Loucy (cell line): ENCODE measurements at regions not wholly inside any gene's neighbourhood (a gene's known extent, or its start where the extent isn't known, plus 50 kb on each side); places are given as distances from the start of the nearest gene placed in this dataset.

Source experiments
- H2AFZ ChIP-seq: fragments of 200-600 bp; sonication (generic); 2 replicates; pipeline ENCODE4 v1.6.0; 2016; ENCODE audit warnings: antibody characterized with exemption, mild to moderate bottlenecking, low read length, moderate library complexity
- H3F3A ChIP-seq: fragments of 200-600 bp; 2 replicates; pipeline ENCODE4 v1.6.0; 2016; ENCODE audit warnings: antibody characterized with exemption, low read depth, mild to moderate bottlenecking
- H3K27me3 ChIP-seq: fragments of 200-600 bp; sonication (generic); 2 replicates; pipeline ENCODE4 v1.6.1; 2014; ENCODE audit warnings: low read length, mild to moderate bottlenecking; ENCODE audit not compliant: insufficient read depth, poor library complexity, severe bottlenecking
- H3K36me3 ChIP-seq: fragments of 200-600 bp; sonication (generic); 2 replicates; pipeline ENCODE4 v1.6.1; 2016; ENCODE audit warnings: low read length; ENCODE audit not compliant: insufficient read depth
- H3K4me1 ChIP-seq: fragments of 200-600 bp; sonication (generic); 2 replicates; pipeline ENCODE4 v1.5.1; 2014; ENCODE audit warnings: low read length, mild to moderate bottlenecking; ENCODE audit not compliant: insufficient read depth, poor library complexity, severe bottlenecking
- H3K4me2 ChIP-seq: fragments of 200-600 bp; sonication (generic); 2 replicates; pipeline ENCODE4 v1.6.0; 2014; ENCODE audit warnings: antibody characterized with exemption, low read length, low read depth, mild to moderate bottlenecking; ENCODE audit not compliant: poor library complexity, severe bottlenecking
- H3K4me3 ChIP-seq: fragments of 200-600 bp; sonication (generic); 2 replicates; pipeline ENCODE4 v1.5.1; 2014; ENCODE audit warnings: low read length, mild to moderate bottlenecking, mixed read lengths; ENCODE audit not compliant: poor library complexity, severe bottlenecking
- H3K79me2 ChIP-seq: fragments of 200-600 bp; sonication (generic); 2 replicates; pipeline ENCODE4 v1.6.1; 2014; ENCODE audit warnings: low read length; ENCODE audit not compliant: insufficient read depth
- H3K9ac ChIP-seq: fragments of 200-600 bp; sonication (generic); 2 replicates; pipeline ENCODE4 v1.6.0; 2014; ENCODE audit warnings: mild to moderate bottlenecking, low read depth, low read length, moderate library complexity; ENCODE audit not compliant: poor library complexity, severe bottlenecking
- H3K9me2 ChIP-seq: fragments of 200-600 bp; sonication (generic); replicated peaks from 2 replicates; pipeline ENCODE4 v1.6.1; 2016; ENCODE audit warnings: low read depth, low read length, mixed read lengths
- H3K9me3 ChIP-seq: fragments of 200-600 bp; sonication (generic); 2 replicates; pipeline ENCODE4 v1.6.1; 2014; ENCODE audit warnings: mild to moderate bottlenecking, antibody characterized with exemption, low read length, low read depth; ENCODE audit not compliant: insufficient read depth
- H4K20me1 ChIP-seq: fragments of 200-600 bp; sonication (generic); 2 replicates; pipeline ENCODE4 v1.6.0; 2014; ENCODE audit warnings: antibody characterized with exemption, low read length, mild to moderate bottlenecking; ENCODE audit not compliant: insufficient read depth, poor library complexity, severe bottlenecking
- CTCF ChIP-seq: fragments of 200-600 bp; sonication (generic); conservative IDR thresholded peaks from 2 replicates; pipeline ENCODE4 v1.5.1; 2014; ENCODE audit warnings: mild to moderate bottlenecking, antibody characterized with exemption, low read length
- EZH2phosphoT487 ChIP-seq: fragments of 200-600 bp; IDR thresholded peaks from 2 replicates; pipeline ENCODE4 v1.6.1; 2018; ENCODE audit warnings: antibody characterized with exemption, mild to moderate bottlenecking, moderate library complexity, borderline replicate concordance

GRCh38 chr13:30097701-30098100 is 209.7 kb downstream of the KATNAL1 start:
- H3K9me2 ChIP-seq = no peaks in the 10 kb centered on the region
- no peaks in the 10 kb centered on the region for H3K4me1 ChIP-seq
- H3K36me3 ChIP-seq = no peaks in the 10 kb centered on the region
- H2AFZ ChIP-seq = no peak overlapping the region
- TF ChIP-seq CTCF (no peak), EZH2phosphoT487 (no peak)
- H3K4me3 ChIP-seq = no peak overlapping the region
- H3F3A ChIP-seq = no peaks in the 10 kb centered on the region
- H3K9ac ChIP-seq = no peak overlapping the region
- no peaks in the 10 kb centered on the region for H4K20me1 ChIP-seq
- no peaks in the 10 kb centered on the region for H3K9me3 ChIP-seq
- H3K27me3 ChIP-seq = no peaks in the 10 kb centered on the region
- H3K79me2 ChIP-seq = no peaks in the 10 kb centered on the region
- no peak overlapping the region for H3K4me2 ChIP-seq

DNA sequence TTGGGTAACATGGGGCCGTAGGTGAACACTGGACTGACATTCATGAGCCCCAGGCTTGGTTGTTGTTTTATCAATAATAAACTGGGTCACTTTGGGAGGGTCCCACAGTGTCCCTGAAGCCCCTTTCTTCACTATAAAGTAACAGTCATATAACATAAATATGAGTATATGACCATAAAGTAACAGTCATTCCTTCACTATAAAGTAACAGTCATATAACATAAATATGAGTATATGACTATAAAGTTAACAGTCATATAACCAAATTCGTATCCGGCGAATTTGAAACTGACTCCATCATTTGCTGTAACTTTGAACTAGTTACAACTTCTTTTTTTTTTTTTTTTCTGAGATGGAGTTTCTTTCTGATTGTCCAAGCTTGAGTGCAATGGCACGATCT is 210.3 kb downstream of the KATNAL1 start:
- Histone ChIP-seq H3K79me2 (no peaks in the 10 kb centered on the region), H3K4me1 (no peaks in the 10 kb centered on the region), H2AFZ (no peak overlapping the region), H3K27me3 (no peaks in the 10 kb centered on the region), H3F3A (no peaks in the 10 kb centered on the region), H3K4me3 (no peak overlapping the region), H3K9me3 (no peaks in the 10 kb centered on the region), H3K36me3 (no peaks in the 10 kb centered on the region), H4K20me1 (no peaks in the 10 kb centered on the region), H3K9me2 (no peaks in the 10 kb centered on the region), H3K9ac (no peak overlapping the region), H3K4me2 (no peak overlapping the region)
- no peak for TF ChIP-seq EZH2phosphoT487
- no peak for TF ChIP-seq CTCF

- Histone ChIP-seq H3K9ac (no peak overlapping the region), H3K27me3 (no peaks in the 10 kb centered on the region), H3K9me3 (no peaks in the 10 kb centered on the region), H2AFZ (no peak overlapping the region), H3K4me2 (no peak overlapping the region), H3K9me2 (no peaks in the 10 kb centered on the region), H3K4me3 (no peak overlapping the region), H3F3A (no peaks in the 10 kb centered on the region), H4K20me1 (no peaks in the 10 kb centered on the region), H3K79me2 (no peaks in the 10 kb centered on the region), H3K4me1 (peaks cover 5% of the 10 kb centered on the region), H3K36me3 (no peaks in the 10 kb centered on the region)
- TF ChIP-seq CTCF (no peak), EZH2phosphoT487 (no peak)
These were observed 213.3 kb downstream of the KATNAL1 start for GRCh38 chr13:30094015-30094414.
